ENCODE measurements at regions not wholly inside any gene's neighbourhood (a gene's known extent, or its start where the extent isn't known, plus 50 kb on each side); places are given as distances from the start of the nearest gene placed in this dataset.
A peak's percentile ranks its signal among the peaks of the same experiment; 100 is the strongest.
"Not testable (repeated sequence)": the region's sequence is repeated elsewhere in the genome, so short reads cannot be mapped to it uniquely, and the experiment has no call there.

DNA sequence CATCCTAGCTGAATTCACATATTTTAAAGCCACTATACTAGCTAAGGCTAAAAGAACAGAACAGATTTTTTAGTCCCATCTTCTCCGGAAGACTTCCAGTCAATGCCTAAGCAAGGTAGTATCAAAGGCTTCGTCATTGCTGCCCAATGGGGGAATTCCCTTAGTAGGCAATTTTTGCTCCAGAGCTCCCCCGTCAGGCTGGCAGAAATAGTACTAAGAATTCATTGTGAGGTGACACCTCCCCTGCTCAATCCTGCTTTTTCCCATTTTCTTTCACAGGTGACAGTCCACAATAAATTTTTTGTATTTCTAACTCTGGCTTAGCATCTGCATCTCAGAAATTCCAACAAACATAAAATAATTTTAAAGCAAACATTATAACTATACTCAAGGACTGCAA, 52.8 kb upstream of the SRSF6 start:
- no peak for DNase-seq (ENCODE audit: low spot score)
- Mint-ChIP-seq H3K4me3 (ENCODE audit: unreplicated experiment) (no peak overlapping the region), H3K9me3 (ENCODE audit: unreplicated experiment) (peaks cover 16% of the 10 kb centered on the region), H3K27me3 (ENCODE audit: unreplicated experiment) (peaks cover 3% of the 10 kb centered on the region), H3K27ac (ENCODE audit: unreplicated experiment) (no peak overlapping the region), H3K4me1 (ENCODE audit: unreplicated experiment) (no peaks in the 10 kb centered on the region), H3K36me3 (ENCODE audit: low read depth, unreplicated experiment) (no peaks in the 10 kb centered on the region)
- TF ChIP-seq, protein P1, sequence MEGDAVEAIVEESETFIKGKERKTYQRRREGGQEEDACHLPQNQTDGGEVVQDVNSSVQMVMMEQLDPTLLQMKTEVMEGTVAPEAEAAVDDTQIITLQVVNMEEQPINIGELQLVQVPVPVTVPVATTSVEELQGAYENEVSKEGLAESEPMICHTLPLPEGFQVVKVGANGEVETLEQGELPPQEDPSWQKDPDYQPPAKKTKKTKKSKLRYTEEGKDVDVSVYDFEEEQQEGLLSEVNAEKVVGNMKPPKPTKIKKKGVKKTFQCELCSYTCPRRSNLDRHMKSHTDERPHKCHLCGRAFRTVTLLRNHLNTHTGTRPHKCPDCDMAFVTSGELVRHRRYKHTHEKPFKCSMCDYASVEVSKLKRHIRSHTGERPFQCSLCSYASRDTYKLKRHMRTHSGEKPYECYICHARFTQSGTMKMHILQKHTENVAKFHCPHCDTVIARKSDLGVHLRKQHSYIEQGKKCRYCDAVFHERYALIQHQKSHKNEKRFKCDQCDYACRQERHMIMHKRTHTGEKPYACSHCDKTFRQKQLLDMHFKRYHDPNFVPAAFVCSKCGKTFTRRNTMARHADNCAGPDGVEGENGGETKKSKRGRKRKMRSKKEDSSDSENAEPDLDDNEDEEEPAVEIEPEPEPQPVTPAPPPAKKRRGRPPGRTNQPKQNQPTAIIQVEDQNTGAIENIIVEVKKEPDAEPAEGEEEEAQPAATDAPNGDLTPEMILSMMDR (IDR thresholded peaks at IDR 0.05; ENCODE audit: unreplicated experiment): peak; percentile 15

DNA sequence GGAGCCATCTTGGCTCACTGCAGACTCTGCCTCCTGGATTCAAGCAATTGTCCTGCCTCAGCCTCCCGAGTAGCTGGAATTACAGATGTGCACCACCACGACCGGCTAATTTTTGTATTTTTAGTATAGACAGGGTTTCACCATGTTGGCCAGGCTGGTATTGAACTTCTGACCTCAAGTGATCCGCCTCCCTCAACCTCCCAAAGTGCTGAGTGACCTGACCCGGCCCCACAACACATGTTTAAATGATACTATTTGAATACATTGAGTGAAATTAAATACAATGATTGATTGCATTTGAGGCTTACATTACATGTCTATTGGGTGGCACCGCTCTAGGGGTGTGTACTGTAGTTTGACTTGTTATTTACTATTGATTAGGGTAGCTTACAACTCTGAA, 56.8 kb upstream of the SRSF6 start:
- not testable (repeated sequence) for H3K27ac Mint-ChIP-seq (ENCODE audit: unreplicated experiment); DNase-seq (ENCODE audit: low spot score); H3K4me1 Mint-ChIP-seq (ENCODE audit: unreplicated experiment); H3K27me3 Mint-ChIP-seq (ENCODE audit: unreplicated experiment); H3K36me3 Mint-ChIP-seq (ENCODE audit: low read depth, unreplicated experiment); H3K4me3 Mint-ChIP-seq (ENCODE audit: unreplicated experiment)
- peaks cover 12% of the 10 kb centered on the region for H3K9me3 Mint-ChIP-seq (ENCODE audit: unreplicated experiment)

DNA sequence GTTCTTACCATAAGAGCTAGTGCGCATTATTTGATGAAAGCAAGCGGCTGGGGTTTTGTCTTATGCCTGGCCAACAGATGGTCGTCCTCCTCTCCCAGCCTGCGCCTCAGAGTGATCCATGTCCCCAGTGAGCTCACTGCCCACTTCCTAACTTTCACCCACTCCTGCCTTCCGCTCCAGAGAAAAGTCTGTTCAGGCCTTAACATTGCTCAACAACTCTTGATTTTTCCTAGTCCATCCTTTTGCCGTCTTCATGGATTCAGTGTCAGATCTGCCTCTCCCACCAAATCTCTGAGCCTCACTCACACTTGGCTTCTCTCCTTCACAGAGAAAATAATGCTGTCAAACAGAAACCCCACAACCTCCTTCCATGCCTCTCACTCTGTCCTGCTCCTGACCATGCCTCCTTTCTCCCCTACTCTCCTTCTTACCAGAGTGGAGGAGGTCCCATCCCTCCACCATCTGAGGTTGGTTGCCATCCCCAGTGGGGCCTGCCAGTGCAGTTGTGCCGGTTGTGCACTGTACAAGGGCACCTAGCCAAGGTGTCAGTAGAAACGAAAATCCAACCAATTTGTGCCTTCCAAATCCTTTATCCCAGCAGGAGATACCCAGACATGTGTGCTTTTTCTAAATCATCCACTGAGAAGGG, 58.9 kb upstream of the SRSF6 start:
- Mint-ChIP-seq H3K27me3 (ENCODE audit: unreplicated experiment) (no peaks in the 10 kb centered on the region), H3K9me3 (ENCODE audit: unreplicated experiment) (peaks cover 20% of the 10 kb centered on the region), H3K36me3 (ENCODE audit: low read depth, unreplicated experiment) (no peaks in the 10 kb centered on the region), H3K27ac (ENCODE audit: unreplicated experiment) (no peak overlapping the region), H3K4me1 (ENCODE audit: unreplicated experiment) (no peaks in the 10 kb centered on the region), H3K4me3 (ENCODE audit: unreplicated experiment) (no peak overlapping the region)
- TF ChIP-seq, protein P1 (IDR thresholded peaks at IDR 0.05; ENCODE audit: unreplicated experiment): no peak
- DNase-seq (ENCODE audit: low spot score): no peak

DNA sequence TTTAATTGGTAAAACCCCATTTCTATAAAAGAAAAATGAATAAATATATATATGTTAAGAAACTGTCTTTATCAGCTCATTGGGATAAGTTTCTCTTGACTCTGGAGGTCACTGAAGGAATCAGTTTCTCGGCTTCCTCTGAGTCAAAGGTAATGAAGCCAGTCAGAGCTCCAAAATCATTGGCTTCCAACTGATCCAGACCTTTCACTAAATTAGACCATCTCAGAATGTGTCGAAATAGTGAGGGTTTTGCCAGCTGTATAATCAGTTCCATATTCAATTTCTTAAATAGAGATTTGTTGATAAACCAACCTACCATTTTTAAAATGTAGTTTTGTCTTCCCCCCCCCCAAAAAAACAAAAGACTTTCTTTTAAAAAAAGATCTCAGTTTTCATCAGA, 60.5 kb upstream of the SRSF6 start:
- TF ChIP-seq, protein P1 (IDR thresholded peaks at IDR 0.05; ENCODE audit: unreplicated experiment): no peak

DNA sequence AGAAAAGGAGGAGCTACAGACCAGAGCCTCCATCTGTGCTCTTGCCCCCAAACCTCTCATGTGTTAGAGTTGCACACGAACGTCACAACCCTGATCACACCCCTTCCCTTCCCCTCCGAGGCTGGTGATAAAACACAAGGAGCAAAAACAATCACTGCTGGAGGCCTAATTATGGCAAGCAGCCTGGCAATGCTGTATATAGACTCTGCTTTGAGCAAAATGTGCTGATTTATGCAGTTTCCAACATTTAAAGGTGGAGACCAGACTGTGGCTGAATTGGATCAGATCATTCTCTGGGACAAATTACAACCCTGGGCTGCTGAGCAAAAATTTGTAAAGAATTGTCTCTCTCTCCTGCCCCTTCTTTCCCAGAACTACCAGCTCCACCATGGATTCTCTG, 64.6 kb upstream of the SRSF6 start:
- Mint-ChIP-seq H3K4me1 (ENCODE audit: unreplicated experiment) (no peaks in the 10 kb centered on the region), H3K36me3 (ENCODE audit: low read depth, unreplicated experiment) (peaks cover 6% of the 10 kb centered on the region), H3K4me3 (ENCODE audit: unreplicated experiment) (no peak overlapping the region), H3K9me3 (ENCODE audit: unreplicated experiment) (peaks cover 31% of the 10 kb centered on the region), H3K27me3 (ENCODE audit: unreplicated experiment) (peaks cover 1% of the 10 kb centered on the region), H3K27ac (ENCODE audit: unreplicated experiment) (no peak overlapping the region)
- no peak for DNase-seq (ENCODE audit: low spot score)
- TF ChIP-seq, protein P1 (IDR thresholded peaks at IDR 0.05; ENCODE audit: unreplicated experiment): no peak

More for the DNA sequence above, 60.5 kb upstream of the SRSF6 start:
- Mint-ChIP-seq H3K36me3 (ENCODE audit: low read depth, unreplicated experiment) (no peaks in the 10 kb centered on the region), H3K27ac (ENCODE audit: unreplicated experiment) (no peak overlapping the region), H3K9me3 (ENCODE audit: unreplicated experiment) (peaks cover 31% of the 10 kb centered on the region), H3K27me3 (ENCODE audit: unreplicated experiment) (no peaks in the 10 kb centered on the region), H3K4me3 (ENCODE audit: unreplicated experiment) (no peak overlapping the region), H3K4me1 (ENCODE audit: unreplicated experiment) (no peaks in the 10 kb centered on the region)
- DNase-seq (ENCODE audit: low spot score): no peak

All from endothelial cell (in vitro differentiated cells).